HG02642 (cell line): ENCODE measurements at regions not wholly inside any gene's neighbourhood (a gene's known extent, or its start where the extent isn't known, plus 50 kb on each side); places are given as distances from the start of the nearest gene placed in this dataset.
A peak's percentile ranks its signal among the peaks of the same experiment; 100 is the strongest.

Experiments used
- ATAC-seq: cut with Tn5 transposase; IDR thresholded peaks from one replicate; pipeline ENCODE4 v1.9.1; 2021; ENCODE audit warnings: mild to moderate bottlenecking; ENCODE audit not compliant: unreplicated experiment, poor library complexity

GRCh38 chr17:77320044-77320440, 179.3 kb downstream of the SEC14L1 start:
- ATAC-seq: no peak

- ATAC-seq: no peak
Observed at GRCh38 chr17:77320485-77321256, 179.9 kb downstream of the SEC14L1 start.

GRCh38 chr17:77321649-77322513, 181.1 kb downstream of the SEC14L1 start:
- no peak for ATAC-seq

- peak; percentile 31 for ATAC-seq
Observed at GRCh38 chr17:77322514-77323412, 182.0 kb downstream of the SEC14L1 start.

- ATAC-seq: no peak
Observed at GRCh38 chr17:77323413-77324171, 182.8 kb downstream of the SEC14L1 start.

GRCh38 chr17:77324227-77324626, 183.5 kb downstream of the SEC14L1 start:
- ATAC-seq: no peak

GRCh38 chr17:77325577-77326075, 184.9 kb downstream of the SEC14L1 start:
- ATAC-seq: peak; percentile 19

- ATAC-seq: no peak
Observed at GRCh38 chr17:77326076-77326591, 185.4 kb downstream of the SEC14L1 start.

- no peak for ATAC-seq
Observed at GRCh38 chr17:77326636-77327035, 185.9 kb downstream of the SEC14L1 start.

- no peak for ATAC-seq
Observed at GRCh38 chr17:77327181-77327565, 186.4 kb downstream of the SEC14L1 start.

GRCh38 chr17:77327566-77328464, 187.0 kb downstream of the SEC14L1 start:
- ATAC-seq: no peak

GRCh38 chr17:77328823-77329740, 188.3 kb downstream of the SEC14L1 start:
- ATAC-seq: no peak

GRCh38 chr17:77329741-77330531, 189.2 kb downstream of the SEC14L1 start:
- ATAC-seq: no peak

- ATAC-seq: no peak
Observed at GRCh38 chr17:77330602-77331081, 189.9 kb downstream of the SEC14L1 start.

- peak; percentile 76 for ATAC-seq
Observed at GRCh38 chr17:77331301-77331864, 190.6 kb downstream of the SEC14L1 start.
